ENCODE measurements at regions not wholly inside any gene's neighbourhood (a gene's known extent, or its start where the extent isn't known, plus 50 kb on each side); places are given as distances from the start of the nearest gene placed in this dataset.

DNA sequence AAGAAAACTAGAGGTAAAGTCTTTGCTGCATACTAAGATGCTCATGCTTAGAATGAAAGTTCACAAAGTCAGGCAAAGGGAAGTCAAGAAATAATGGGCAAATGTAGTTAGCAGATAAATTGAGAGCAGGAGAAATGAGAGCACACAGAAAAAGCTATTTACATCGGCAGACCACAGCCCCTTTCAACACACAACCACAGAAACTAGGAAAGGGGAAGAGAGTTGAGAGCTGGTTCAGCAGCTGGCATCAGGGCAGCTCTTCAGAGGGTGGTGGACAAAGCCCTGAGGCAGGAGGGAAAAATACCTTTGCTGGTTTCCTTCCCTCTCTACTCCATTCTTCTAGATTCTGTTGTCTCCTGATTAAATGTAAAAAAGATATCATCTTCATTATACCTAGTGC, 95.4 kb upstream of the ANO4 start:
- TF ChIP-seq POLR2AphosphoS5 (IDR thresholded peaks at IDR 0.05; ENCODE audit: low read depth) (no peak), GABPA (IDR thresholded peaks at IDR 0.05; ENCODE audit: low read depth) (no peak)
- TF ChIP-seq, protein P1, sequence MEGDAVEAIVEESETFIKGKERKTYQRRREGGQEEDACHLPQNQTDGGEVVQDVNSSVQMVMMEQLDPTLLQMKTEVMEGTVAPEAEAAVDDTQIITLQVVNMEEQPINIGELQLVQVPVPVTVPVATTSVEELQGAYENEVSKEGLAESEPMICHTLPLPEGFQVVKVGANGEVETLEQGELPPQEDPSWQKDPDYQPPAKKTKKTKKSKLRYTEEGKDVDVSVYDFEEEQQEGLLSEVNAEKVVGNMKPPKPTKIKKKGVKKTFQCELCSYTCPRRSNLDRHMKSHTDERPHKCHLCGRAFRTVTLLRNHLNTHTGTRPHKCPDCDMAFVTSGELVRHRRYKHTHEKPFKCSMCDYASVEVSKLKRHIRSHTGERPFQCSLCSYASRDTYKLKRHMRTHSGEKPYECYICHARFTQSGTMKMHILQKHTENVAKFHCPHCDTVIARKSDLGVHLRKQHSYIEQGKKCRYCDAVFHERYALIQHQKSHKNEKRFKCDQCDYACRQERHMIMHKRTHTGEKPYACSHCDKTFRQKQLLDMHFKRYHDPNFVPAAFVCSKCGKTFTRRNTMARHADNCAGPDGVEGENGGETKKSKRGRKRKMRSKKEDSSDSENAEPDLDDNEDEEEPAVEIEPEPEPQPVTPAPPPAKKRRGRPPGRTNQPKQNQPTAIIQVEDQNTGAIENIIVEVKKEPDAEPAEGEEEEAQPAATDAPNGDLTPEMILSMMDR (IDR thresholded peaks at IDR 0.05; ENCODE audit: insufficient read depth, low read length), result no peak
- TF ChIP-seq, protein P2, sequence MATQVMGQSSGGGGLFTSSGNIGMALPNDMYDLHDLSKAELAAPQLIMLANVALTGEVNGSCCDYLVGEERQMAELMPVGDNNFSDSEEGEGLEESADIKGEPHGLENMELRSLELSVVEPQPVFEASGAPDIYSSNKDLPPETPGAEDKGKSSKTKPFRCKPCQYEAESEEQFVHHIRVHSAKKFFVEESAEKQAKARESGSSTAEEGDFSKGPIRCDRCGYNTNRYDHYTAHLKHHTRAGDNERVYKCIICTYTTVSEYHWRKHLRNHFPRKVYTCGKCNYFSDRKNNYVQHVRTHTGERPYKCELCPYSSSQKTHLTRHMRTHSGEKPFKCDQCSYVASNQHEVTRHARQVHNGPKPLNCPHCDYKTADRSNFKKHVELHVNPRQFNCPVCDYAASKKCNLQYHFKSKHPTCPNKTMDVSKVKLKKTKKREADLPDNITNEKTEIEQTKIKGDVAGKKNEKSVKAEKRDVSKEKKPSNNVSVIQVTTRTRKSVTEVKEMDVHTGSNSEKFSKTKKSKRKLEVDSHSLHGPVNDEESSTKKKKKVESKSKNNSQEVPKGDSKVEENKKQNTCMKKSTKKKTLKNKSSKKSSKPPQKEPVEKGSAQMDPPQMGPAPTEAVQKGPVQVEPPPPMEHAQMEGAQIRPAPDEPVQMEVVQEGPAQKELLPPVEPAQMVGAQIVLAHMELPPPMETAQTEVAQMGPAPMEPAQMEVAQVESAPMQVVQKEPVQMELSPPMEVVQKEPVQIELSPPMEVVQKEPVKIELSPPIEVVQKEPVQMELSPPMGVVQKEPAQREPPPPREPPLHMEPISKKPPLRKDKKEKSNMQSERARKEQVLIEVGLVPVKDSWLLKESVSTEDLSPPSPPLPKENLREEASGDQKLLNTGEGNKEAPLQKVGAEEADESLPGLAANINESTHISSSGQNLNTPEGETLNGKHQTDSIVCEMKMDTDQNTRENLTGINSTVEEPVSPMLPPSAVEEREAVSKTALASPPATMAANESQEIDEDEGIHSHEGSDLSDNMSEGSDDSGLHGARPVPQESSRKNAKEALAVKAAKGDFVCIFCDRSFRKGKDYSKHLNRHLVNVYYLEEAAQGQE (IDR thresholded peaks at IDR 0.05; ENCODE audit: insufficient replicate concordance, low read depth), result no peak

Measured in HL-60 (cell line).